ENCODE measurements at regions not wholly inside any gene's neighbourhood (a gene's known extent, or its start where the extent isn't known, plus 50 kb on each side); places are given as distances from the start of the nearest gene placed in this dataset.

- H3K4me1 ChIP-seq (ENCODE audit: control insufficient read depth in 5 of 5, insufficient read depth in 5 of 5, low read length in 5 of 5), result no peaks in the 10 kb centered on the region
- H3K27me3 ChIP-seq (ENCODE audit: control insufficient read depth in 3 of 3, insufficient read depth in 3 of 3, low read length in 2 of 3), result peaks cover 0 to 3% (median 0%) of the 10 kb centered on the region in 3 donors
- DNase-seq, result no peak
- H3K27ac ChIP-seq (ENCODE audit: low read depth in 1 of 2, low read length in 1 of 2), result no peak overlapping the region
- WGBS, 2 donors, result 95 to 100% methylated on average over 1 of the region's 1 CpG
- no peak for TF ChIP-seq CTCF (IDR thresholded peaks at IDR 0.05; ENCODE audit: control extremely low read depth, extremely low read depth)
- H3K4me3 ChIP-seq, result no peak overlapping the region
- peaks cover 0 to 4% (median under 1%) of the 10 kb centered on the region in 4 donors for H3K9me3 ChIP-seq (ENCODE audit: control insufficient read depth in 4 of 4, insufficient read depth in 3 of 4, low read length in 3 of 4)
- no peak for ATAC-seq (ENCODE audit: insufficient read depth, low FRiP score)
- no peak overlapping the region for H3K9ac ChIP-seq (ENCODE audit: insufficient read depth in 1 of 2, low read length in 2 of 2)
- no peaks in the 10 kb centered on the region for H3K36me3 ChIP-seq (ENCODE audit: control insufficient read depth in 4 of 4, insufficient read depth in 4 of 4, low read length in 4 of 4)
Observed at GRCh38 chr2:16293871-16294270, 353.5 kb downstream of the MYCN start.

GRCh38 chr2:16293398-16293797 is 353.0 kb downstream of the MYCN start:
- no peaks in the 10 kb centered on the region for H3K4me1 ChIP-seq (ENCODE audit: control insufficient read depth in 5 of 5, insufficient read depth in 5 of 5, low read length in 5 of 5)
- H3K9ac ChIP-seq (ENCODE audit: insufficient read depth in 1 of 2, low read length in 2 of 2), result no peak overlapping the region
- H3K27me3 ChIP-seq (ENCODE audit: control insufficient read depth in 3 of 3, insufficient read depth in 3 of 3, low read length in 2 of 3), result peaks cover 0 to 3% (median 0%) of the 10 kb centered on the region in 3 donors
- no peak overlapping the region for H3K27ac ChIP-seq (ENCODE audit: low read depth in 1 of 2, low read length in 1 of 2)
- TF ChIP-seq CTCF (IDR thresholded peaks at IDR 0.05; ENCODE audit: control extremely low read depth, extremely low read depth), result no peak
- WGBS, 2 donors, result 69 to 85% methylated on average over 6 of the region's 6 CpGs
- no peak for ATAC-seq (ENCODE audit: insufficient read depth, low FRiP score)
- no peak overlapping the region for H3K4me3 ChIP-seq
- H3K36me3 ChIP-seq (ENCODE audit: control insufficient read depth in 4 of 4, insufficient read depth in 4 of 4, low read length in 4 of 4), result no peaks in the 10 kb centered on the region
- DNase-seq, result no peak
- H3K9me3 ChIP-seq (ENCODE audit: control insufficient read depth in 4 of 4, insufficient read depth in 3 of 4, low read length in 3 of 4), result peaks cover 0 to 4% (median 0%) of the 10 kb centered on the region in 4 donors

- no peak for ATAC-seq (ENCODE audit: insufficient read depth, low FRiP score)
- peaks cover 0 to 3% (median 0%) of the 10 kb centered on the region in 3 donors for H3K27me3 ChIP-seq (ENCODE audit: control insufficient read depth in 3 of 3, insufficient read depth in 3 of 3, low read length in 2 of 3)
- 90% methylated on average over 7 of the region's 7 CpGs for WGBS, 2 donors
Observed at GRCh38 chr2:16291731-16292550, 351.6 kb downstream of the MYCN start.

More at GRCh38 chr2:16291731-16292550, 351.6 kb downstream of the MYCN start:
- H3K9me3 ChIP-seq (ENCODE audit: control insufficient read depth in 4 of 4, insufficient read depth in 3 of 4, low read length in 3 of 4), result peaks cover 0 to 4% (median 0%) of the 10 kb centered on the region in 4 donors
- no peak for TF ChIP-seq CTCF (IDR thresholded peaks at IDR 0.05; ENCODE audit: control extremely low read depth, extremely low read depth)
- H3K4me3 ChIP-seq, result no peak overlapping the region
- no peak for DNase-seq
- H3K36me3 ChIP-seq (ENCODE audit: control insufficient read depth in 4 of 4, insufficient read depth in 4 of 4, low read length in 4 of 4), result no peaks in the 10 kb centered on the region
- no peak overlapping the region for H3K9ac ChIP-seq (ENCODE audit: insufficient read depth in 1 of 2, low read length in 2 of 2)
- no peak overlapping the region for H3K27ac ChIP-seq (ENCODE audit: low read depth in 1 of 2, low read length in 1 of 2)
- no peaks in the 10 kb centered on the region for H3K4me1 ChIP-seq (ENCODE audit: control insufficient read depth in 5 of 5, insufficient read depth in 5 of 5, low read length in 5 of 5)
